Ishikawa (cell line): ENCODE measurements at regions not wholly inside any gene's neighbourhood (a gene's known extent, or its start where the extent isn't known, plus 50 kb on each side); places are given as distances from the start of the nearest gene placed in this dataset.

Experiments used
- CEBPB ChIP-seq: IDR thresholded peaks from 2 replicates; pipeline ENCODE4 v1.6.1; 2012
- CREB1 ChIP-seq: IDR thresholded peaks from 2 replicates; pipeline ENCODE4 v1.6.1; 2012; ENCODE audit warnings: low read depth
- EGR1 ChIP-seq: IDR thresholded peaks from 2 replicates; pipeline ENCODE4 v1.6.1; 2012
- EP300 ChIP-seq: IDR thresholded peaks from 2 replicates; pipeline ENCODE4 v1.6.1; 2012; ENCODE audit warnings: borderline replicate concordance
- FOXM1 ChIP-seq: IDR thresholded peaks from 2 replicates; pipeline ENCODE4 v1.6.1; 2012; ENCODE audit warnings: low read depth, borderline replicate concordance
- NFIC ChIP-seq: IDR thresholded peaks from 2 replicates; pipeline ENCODE4 v1.6.1; 2012
- RAD21 ChIP-seq: IDR thresholded peaks from 2 replicates; pipeline ENCODE4 v1.6.1; 2012; ENCODE audit warnings: low read depth
- TAF1 ChIP-seq: IDR thresholded peaks from 2 replicates; pipeline ENCODE4 v1.6.1; 2012; ENCODE audit warnings: low read depth, mild to moderate bottlenecking
- TCF12 ChIP-seq: IDR thresholded peaks from 2 replicates; pipeline ENCODE4 v1.6.1; 2012; ENCODE audit warnings: low read depth
- TEAD4 ChIP-seq: IDR thresholded peaks from 2 replicates; pipeline ENCODE4 v1.6.1; 2012
- YY1 ChIP-seq: IDR thresholded peaks from 2 replicates; pipeline ENCODE4 v1.6.1; 2012; ENCODE audit warnings: low read depth
- ZBTB7A ChIP-seq: IDR thresholded peaks from 2 replicates; pipeline ENCODE4 v1.6.1; 2012; ENCODE audit warnings: low read depth
- TF ChIP-seq, protein P1 (sequence below): IDR thresholded peaks from 2 replicates; pipeline ENCODE4 v1.6.1; 2012
- TF ChIP-seq, protein P2 (sequence below): IDR thresholded peaks from 2 replicates; pipeline ENCODE4 v1.6.1; 2012; ENCODE audit warnings: low read depth, mild to moderate bottlenecking
- TF ChIP-seq, protein P3 (sequence below): IDR thresholded peaks from 2 replicates; pipeline ENCODE4 v1.6.1; 2012

DNA sequence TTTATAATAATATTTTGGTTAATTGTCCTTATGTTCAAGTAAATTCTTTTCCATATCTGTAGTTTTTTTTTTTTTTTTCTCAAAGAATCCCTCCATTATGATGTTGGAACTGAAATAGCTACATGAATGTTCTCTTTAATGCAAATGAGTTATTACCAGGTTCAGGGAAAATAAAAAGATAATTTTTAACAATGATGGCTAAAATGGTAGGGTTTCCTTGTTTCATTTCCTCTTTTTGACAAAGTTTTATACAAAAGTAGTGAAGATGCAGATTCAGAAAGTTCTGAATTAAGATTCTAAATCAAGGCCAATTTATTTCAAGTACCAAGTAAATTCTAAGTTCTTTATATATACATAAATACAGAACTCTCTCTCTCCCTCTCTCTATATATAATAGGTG is 779.0 kb upstream of the INTU start:
- TF ChIP-seq FOXM1 (no peak), RAD21 (no peak), YY1 (no peak), CREB1 (no peak), NFIC (no peak), EP300 (no peak), CEBPB (no peak)
- TF ChIP-seq, protein P1, sequence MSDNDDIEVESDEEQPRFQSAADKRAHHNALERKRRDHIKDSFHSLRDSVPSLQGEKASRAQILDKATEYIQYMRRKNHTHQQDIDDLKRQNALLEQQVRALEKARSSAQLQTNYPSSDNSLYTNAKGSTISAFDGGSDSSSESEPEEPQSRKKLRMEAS, result no peak
- TF ChIP-seq, protein P2, sequence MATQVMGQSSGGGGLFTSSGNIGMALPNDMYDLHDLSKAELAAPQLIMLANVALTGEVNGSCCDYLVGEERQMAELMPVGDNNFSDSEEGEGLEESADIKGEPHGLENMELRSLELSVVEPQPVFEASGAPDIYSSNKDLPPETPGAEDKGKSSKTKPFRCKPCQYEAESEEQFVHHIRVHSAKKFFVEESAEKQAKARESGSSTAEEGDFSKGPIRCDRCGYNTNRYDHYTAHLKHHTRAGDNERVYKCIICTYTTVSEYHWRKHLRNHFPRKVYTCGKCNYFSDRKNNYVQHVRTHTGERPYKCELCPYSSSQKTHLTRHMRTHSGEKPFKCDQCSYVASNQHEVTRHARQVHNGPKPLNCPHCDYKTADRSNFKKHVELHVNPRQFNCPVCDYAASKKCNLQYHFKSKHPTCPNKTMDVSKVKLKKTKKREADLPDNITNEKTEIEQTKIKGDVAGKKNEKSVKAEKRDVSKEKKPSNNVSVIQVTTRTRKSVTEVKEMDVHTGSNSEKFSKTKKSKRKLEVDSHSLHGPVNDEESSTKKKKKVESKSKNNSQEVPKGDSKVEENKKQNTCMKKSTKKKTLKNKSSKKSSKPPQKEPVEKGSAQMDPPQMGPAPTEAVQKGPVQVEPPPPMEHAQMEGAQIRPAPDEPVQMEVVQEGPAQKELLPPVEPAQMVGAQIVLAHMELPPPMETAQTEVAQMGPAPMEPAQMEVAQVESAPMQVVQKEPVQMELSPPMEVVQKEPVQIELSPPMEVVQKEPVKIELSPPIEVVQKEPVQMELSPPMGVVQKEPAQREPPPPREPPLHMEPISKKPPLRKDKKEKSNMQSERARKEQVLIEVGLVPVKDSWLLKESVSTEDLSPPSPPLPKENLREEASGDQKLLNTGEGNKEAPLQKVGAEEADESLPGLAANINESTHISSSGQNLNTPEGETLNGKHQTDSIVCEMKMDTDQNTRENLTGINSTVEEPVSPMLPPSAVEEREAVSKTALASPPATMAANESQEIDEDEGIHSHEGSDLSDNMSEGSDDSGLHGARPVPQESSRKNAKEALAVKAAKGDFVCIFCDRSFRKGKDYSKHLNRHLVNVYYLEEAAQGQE, result no peak

DNA sequence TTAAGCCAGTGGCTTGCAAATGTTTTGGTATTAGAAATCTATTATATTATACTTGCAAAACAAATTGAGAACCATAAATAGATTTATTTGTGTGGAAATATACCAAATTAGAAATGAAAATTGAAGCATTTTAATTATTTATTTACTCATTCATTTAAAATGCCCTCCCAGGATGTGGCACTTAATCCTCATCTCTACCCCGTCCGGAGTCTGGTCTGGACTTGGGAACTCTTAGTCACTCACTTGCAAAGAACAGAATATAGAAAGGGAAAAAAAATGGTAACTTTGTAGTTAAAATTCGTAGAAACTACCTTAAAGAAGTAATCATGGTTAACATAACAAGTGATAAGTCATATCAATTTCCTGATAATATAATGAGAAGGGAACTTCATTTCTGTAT is 775.9 kb upstream of the INTU start:
- TF ChIP-seq TCF12 (no peak), RAD21 (no peak), YY1 (no peak), EP300 (no peak), CREB1 (no peak), NFIC (no peak), FOXM1 (no peak), TEAD4 (no peak), EGR1 (no peak), CEBPB (no peak), ZBTB7A (no peak), TAF1 (no peak)
- TF ChIP-seq, protein P3, sequence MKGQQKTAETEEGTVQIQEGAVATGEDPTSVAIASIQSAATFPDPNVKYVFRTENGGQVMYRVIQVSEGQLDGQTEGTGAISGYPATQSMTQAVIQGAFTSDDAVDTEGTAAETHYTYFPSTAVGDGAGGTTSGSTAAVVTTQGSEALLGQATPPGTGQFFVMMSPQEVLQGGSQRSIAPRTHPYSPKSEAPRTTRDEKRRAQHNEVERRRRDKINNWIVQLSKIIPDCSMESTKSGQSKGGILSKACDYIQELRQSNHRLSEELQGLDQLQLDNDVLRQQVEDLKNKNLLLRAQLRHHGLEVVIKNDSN, result no peak
- TF ChIP-seq, protein P2, result no peak
- TF ChIP-seq, protein P1, result no peak

DNA sequence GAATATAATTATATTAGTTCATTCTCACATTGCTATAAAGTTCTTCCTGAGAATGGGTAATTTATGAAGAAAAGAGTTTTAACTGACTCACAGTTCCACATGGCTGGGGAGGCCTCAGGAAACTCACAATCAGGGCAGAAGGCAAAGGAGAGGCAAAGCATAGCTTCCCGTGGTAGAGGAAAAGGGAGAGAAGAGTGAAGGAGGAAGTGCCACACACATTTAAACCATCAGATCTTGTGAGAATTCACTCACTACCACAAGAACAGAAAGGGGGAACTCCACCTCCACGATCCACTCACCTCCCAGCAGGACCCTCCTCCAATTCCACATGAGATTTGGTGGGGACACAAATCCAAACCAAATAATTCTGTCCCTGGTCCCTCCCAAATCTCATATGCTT is 773.4 kb upstream of the INTU start:
- TF ChIP-seq TAF1, result no peak
- no peak for TF ChIP-seq TEAD4
- TF ChIP-seq, protein P2, result no peak
- TF ChIP-seq CREB1, result no peak
- TF ChIP-seq EGR1, result no peak

DNA sequence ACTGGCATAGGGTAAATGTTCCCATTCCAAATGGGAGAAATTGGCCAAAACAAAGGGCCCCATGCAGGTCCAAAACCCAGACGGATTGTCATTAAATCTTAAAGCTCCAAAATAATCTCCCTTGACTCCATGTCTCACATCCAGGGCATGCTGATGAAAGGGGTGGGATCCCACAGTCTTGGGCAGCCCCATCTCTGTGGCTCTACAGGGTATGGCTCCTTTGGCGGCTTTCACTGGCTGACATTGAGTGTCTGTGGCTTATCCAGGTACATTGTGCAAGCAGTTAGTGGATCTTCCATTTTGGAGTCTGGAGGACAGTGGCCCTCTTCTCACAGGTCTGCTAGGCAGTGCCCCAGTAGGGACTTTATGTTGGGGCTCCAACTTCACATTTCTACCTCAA is 772.9 kb upstream of the INTU start:
- no peak for TF ChIP-seq CREB1
- TF ChIP-seq, protein P2, result no peak
- TF ChIP-seq, protein P3, result no peak
